Hematopoietic multipotent progenitor cell treated with erythropoietin and hydrocortisone succinate and interleukin-3 and kit ligand, for 4 days (in vitro differentiated cells): ENCODE measurements at regions not wholly inside any gene's neighbourhood (a gene's known extent, or its start where the extent isn't known, plus 50 kb on each side); places are given as distances from the start of the nearest gene placed in this dataset.
"Not testable (repeated sequence)": the region's sequence is repeated elsewhere in the genome, so short reads cannot be mapped to it uniquely, and the experiment has no call there.

Experiments
- DNase-seq: peaks from one replicate; pipeline ENCODE4 v3.0.0-alpha.2; 2015

GRCh38 chr3:137121704-137122314 lies 164.0 kb downstream of the IL20RB start:
- DNase-seq, result peak; percentile 67

GRCh38 chr3:137131081-137131480 lies 173.3 kb downstream of the IL20RB start:
- DNase-seq, result no peak

GRCh38 chr3:137134431-137134830 lies 176.6 kb downstream of the IL20RB start:
- no peak for DNase-seq

GRCh38 chr3:137148406-137148805 lies 190.6 kb downstream of the IL20RB start:
- no peak for DNase-seq

GRCh38 chr3:137148917-137149316 lies 191.1 kb downstream of the IL20RB start:
- no peak for DNase-seq

- no peak for DNase-seq
These were observed 193.0 kb downstream of the IL20RB start for GRCh38 chr3:137150825-137151224.

- DNase-seq, result not testable (repeated sequence)
These were observed 195.3 kb downstream of the IL20RB start for GRCh38 chr3:137153046-137153445.

- DNase-seq, result peak; percentile 10
These were observed 205.6 kb downstream of the IL20RB start for GRCh38 chr3:137163241-137163871.

GRCh38 chr3:137163958-137164357 lies 206.2 kb downstream of the IL20RB start:
- peak; percentile 2 for DNase-seq

GRCh38 chr3:137165117-137165806 lies 207.5 kb downstream of the IL20RB start:
- no peak for DNase-seq

- DNase-seq, result no peak
These were observed 214.2 kb downstream of the IL20RB start for GRCh38 chr3:137171834-137172603.

- DNase-seq, result no peak
These were observed 214.9 kb downstream of the IL20RB start for GRCh38 chr3:137172728-137173127.

- DNase-seq, result no peak
These were observed 216.7 kb downstream of the IL20RB start for GRCh38 chr3:137174514-137174913.

- no peak for DNase-seq
These were observed 222.4 kb downstream of the IL20RB start for GRCh38 chr3:137180220-137180619.

- DNase-seq, result peak; percentile 1
These were observed 233.5 kb downstream of the IL20RB start for GRCh38 chr3:137191133-137191923.

- no peak for DNase-seq
These were observed 234.2 kb downstream of the IL20RB start for GRCh38 chr3:137191951-137192350.

GRCh38 chr3:137194301-137194700 lies 236.5 kb downstream of the IL20RB start:
- no peak for DNase-seq

GRCh38 chr3:137198374-137198773 lies 240.6 kb downstream of the IL20RB start:
- DNase-seq, result not testable (repeated sequence)

GRCh38 chr3:137199678-137200077 lies 241.9 kb downstream of the IL20RB start:
- DNase-seq, result no peak

GRCh38 chr3:137201066-137201465 lies 243.3 kb downstream of the IL20RB start:
- no peak for DNase-seq

- no peak for DNase-seq
These were observed 245.2 kb downstream of the IL20RB start for GRCh38 chr3:137202941-137203340.

GRCh38 chr3:137204409-137204808 lies 246.6 kb downstream of the IL20RB start:
- DNase-seq, result no peak
